DND-41 (cell line): ENCODE measurements at regions not wholly inside any gene's neighbourhood (a gene's known extent, or its start where the extent isn't known, plus 50 kb on each side); places are given as distances from the start of the nearest gene placed in this dataset.

ENCODE experiments used
- CTCF ChIP-seq: IDR thresholded peaks from 2 replicates; pipeline ENCODE4 v1.5.1; 2012; ENCODE audit warnings: borderline replicate concordance, low read length, moderate library complexity, mild to moderate bottlenecking; ENCODE audit not compliant: poor library complexity, severe bottlenecking; ENCODE audit errors: extremely low read depth
- EZH2 ChIP-seq: IDR thresholded peaks from 3 replicates; pipeline ENCODE4 v1.6.1; 2012; ENCODE audit warnings: borderline replicate concordance, low read depth, mild to moderate bottlenecking, moderate library complexity, low read length, inconsistent platforms; ENCODE audit not compliant: severe bottlenecking

DNA sequence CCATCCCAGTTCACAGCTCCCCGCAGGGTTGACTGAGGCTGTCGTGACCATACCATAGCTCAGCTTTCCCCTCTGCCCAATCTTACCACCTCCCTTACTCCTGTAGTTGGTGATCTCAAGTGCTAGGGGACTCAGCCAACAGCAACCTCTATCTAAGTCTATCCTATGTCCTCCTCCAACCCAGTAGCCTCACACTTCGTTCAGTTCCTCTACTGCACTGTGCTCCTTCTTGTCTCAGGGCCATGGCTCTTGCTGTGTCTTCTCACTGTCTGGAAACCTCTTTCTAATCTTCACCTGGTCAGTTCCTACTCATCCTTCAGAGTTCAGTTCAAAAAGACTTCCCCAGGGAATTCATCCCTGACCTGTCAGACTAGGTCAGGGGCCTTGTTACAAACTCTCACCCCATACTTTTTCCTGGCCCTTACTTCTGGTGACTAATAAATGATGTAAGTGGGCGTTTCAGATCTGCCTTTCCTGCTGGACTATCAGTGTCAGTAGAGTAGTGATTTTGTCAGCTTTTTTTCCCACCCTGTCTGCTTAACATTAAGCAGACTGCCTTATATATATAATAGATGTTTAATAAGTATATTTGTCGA, 53.6 kb upstream of the NR3C1 start:
- TF ChIP-seq EZH2 (no peak), CTCF (no peak)
